Endothelial cell (in vitro differentiated cells): ENCODE measurements at regions not wholly inside any gene's neighbourhood (a gene's known extent, or its start where the extent isn't known, plus 50 kb on each side); places are given as distances from the start of the nearest gene placed in this dataset.

Source experiments
- DNase-seq: peaks from one replicate; pipeline ENCODE4 v3.0.0; 2021; ENCODE audit warnings: low spot score
- H3K27ac Mint-ChIP-seq: one replicate; pipeline ENCODE4 v1.8.0; 2021; ENCODE audit warnings: mixed read lengths, inconsistent platforms; ENCODE audit not compliant: unreplicated experiment
- H3K27me3 Mint-ChIP-seq: one replicate; pipeline ENCODE4 v1.8.0; 2021; ENCODE audit warnings: mild to moderate bottlenecking, moderate library complexity, mixed read lengths, inconsistent platforms; ENCODE audit not compliant: unreplicated experiment
- H3K36me3 Mint-ChIP-seq: one replicate; pipeline ENCODE4 v1.8.0; 2021; ENCODE audit warnings: mild to moderate bottlenecking, low read depth, mixed read lengths, inconsistent platforms; ENCODE audit not compliant: unreplicated experiment
- H3K4me1 Mint-ChIP-seq: one replicate; pipeline ENCODE4 v1.8.0; 2021; ENCODE audit warnings: mild to moderate bottlenecking, mixed read lengths, inconsistent platforms; ENCODE audit not compliant: unreplicated experiment
- H3K4me3 Mint-ChIP-seq: one replicate; pipeline ENCODE4 v1.8.0; 2021; ENCODE audit warnings: mild to moderate bottlenecking, mixed read lengths, inconsistent platforms; ENCODE audit not compliant: unreplicated experiment
- H3K9me3 Mint-ChIP-seq: one replicate; pipeline ENCODE4 v1.8.0; 2021; ENCODE audit warnings: mixed read lengths, inconsistent platforms; ENCODE audit not compliant: unreplicated experiment
- CTCF ChIP-seq: fragments of 200-600 bp; sonication (generic); IDR thresholded peaks from one replicate; pipeline ENCODE4 v1.5.0; 2021; ENCODE audit warnings: antibody characterized with exemption; ENCODE audit not compliant: unreplicated experiment

- Mint-ChIP-seq H3K4me1 (peaks cover 16% of the 10 kb centered on the region), H3K9me3 (no peaks in the 10 kb centered on the region), H3K27me3 (peaks cover 3% of the 10 kb centered on the region), H3K36me3 (peaks cover 5% of the 10 kb centered on the region), H3K4me3 (no peak overlapping the region), H3K27ac (no peak overlapping the region)
- TF ChIP-seq CTCF, result no peak
- DNase-seq, result no peak
Observed at GRCh38 chr12:75959060-75959459, 72.5 kb downstream of the PHLDA1 start.

- Mint-ChIP-seq H3K4me1 (peaks cover 39% of the 10 kb centered on the region), H3K27ac (no peak overlapping the region), H3K4me3 (no peak overlapping the region)
Observed at GRCh38 chr12:75955251-75955650, 76.3 kb downstream of the PHLDA1 start.

GRCh38 chr12:75954749-75955148 lies 76.8 kb downstream of the PHLDA1 start:
- H3K36me3 Mint-ChIP-seq, result no peaks in the 10 kb centered on the region
- H3K4me1 Mint-ChIP-seq, result peaks cover 38% of the 10 kb centered on the region
- no peak for TF ChIP-seq CTCF
- no peak for DNase-seq
- no peaks in the 10 kb centered on the region for H3K27me3 Mint-ChIP-seq
- H3K27ac Mint-ChIP-seq, result no peak overlapping the region
- H3K9me3 Mint-ChIP-seq, result no peaks in the 10 kb centered on the region
- H3K4me3 Mint-ChIP-seq, result no peak overlapping the region

More at GRCh38 chr12:75955251-75955650, 76.3 kb downstream of the PHLDA1 start:
- no peak for TF ChIP-seq CTCF
- H3K36me3 Mint-ChIP-seq, result no peaks in the 10 kb centered on the region
- H3K9me3 Mint-ChIP-seq, result no peaks in the 10 kb centered on the region
- no peaks in the 10 kb centered on the region for H3K27me3 Mint-ChIP-seq
- no peak for DNase-seq

GRCh38 chr12:75954041-75954440 lies 77.5 kb downstream of the PHLDA1 start:
- Mint-ChIP-seq H3K27ac (no peak overlapping the region), H3K4me1 (peaks cover 34% of the 10 kb centered on the region), H3K4me3 (no peak overlapping the region), H3K36me3 (no peaks in the 10 kb centered on the region), H3K27me3 (no peaks in the 10 kb centered on the region), H3K9me3 (no peaks in the 10 kb centered on the region)
- no peak for DNase-seq
- no peak for TF ChIP-seq CTCF

GRCh38 chr12:75953312-75953906 lies 78.2 kb downstream of the PHLDA1 start:
- Mint-ChIP-seq H3K4me1 (peaks cover 30% of the 10 kb centered on the region), H3K9me3 (no peaks in the 10 kb centered on the region), H3K36me3 (no peaks in the 10 kb centered on the region), H3K27ac (peak overlapping the region; percentile 61), H3K27me3 (no peaks in the 10 kb centered on the region), H3K4me3 (no peak overlapping the region)
- no peak for DNase-seq
- TF ChIP-seq CTCF, result no peak
